BE2C (cell line): ENCODE measurements at regions not wholly inside any gene's neighbourhood (a gene's known extent, or its start where the extent isn't known, plus 50 kb on each side); places are given as distances from the start of the nearest gene placed in this dataset.

Experiments
- DNase-seq: peaks from one replicate; pipeline ENCODE4 v3.0.0-alpha.2; 2020
- H3K27me3 ChIP-seq: fragments of 250-450 bp; sonication (Bioruptor Pico); 2 replicates; pipeline ENCODE4 v1.5.1; 2020; ENCODE audit warnings: mild to moderate bottlenecking
- H3K36me3 ChIP-seq: fragments of 250-450 bp; sonication (Bioruptor Pico); 2 replicates; pipeline ENCODE4 v1.5.1; 2020; ENCODE audit warnings: mild to moderate bottlenecking
- H3K4me1 ChIP-seq: fragments of 250-450 bp; sonication (Bioruptor Pico); 2 replicates; pipeline ENCODE4 v1.5.1; 2020
- H3K4me3 ChIP-seq: 2 replicates; pipeline ENCODE4 v1.5.1; 2011; ENCODE audit warnings: low read depth, low read length
- H3K9me3 ChIP-seq: fragments of 250-450 bp; sonication (Bioruptor Pico); 2 replicates; pipeline ENCODE4 v1.5.1; 2020
- TF ChIP-seq, protein P1 (sequence below): IDR thresholded peaks from 2 replicates; pipeline ENCODE4 v1.5.1; 2012; ENCODE audit warnings: mild to moderate bottlenecking, low read depth, low read length

DNA sequence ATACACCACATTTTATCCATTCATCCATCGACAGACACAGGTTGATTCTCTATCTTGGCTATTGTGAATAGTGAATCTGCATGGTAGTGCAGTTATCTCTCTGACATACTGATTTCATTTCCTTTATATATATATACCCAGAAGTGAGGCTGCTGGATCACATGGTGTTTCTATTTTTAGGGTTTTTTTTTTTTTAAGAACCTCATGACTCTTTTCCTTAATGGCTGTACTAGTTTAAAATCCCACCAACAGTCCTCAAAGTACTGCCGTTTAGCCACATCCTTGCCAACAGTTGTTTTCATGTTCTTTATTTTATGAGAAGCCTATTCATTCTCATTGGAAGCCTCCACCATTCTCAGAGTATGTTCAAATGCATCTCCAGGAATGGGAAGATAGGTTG is 258.7 kb upstream of the SNX7 start:
- H3K9me3 ChIP-seq, result no peaks in the 10 kb centered on the region
- TF ChIP-seq, protein P1, sequence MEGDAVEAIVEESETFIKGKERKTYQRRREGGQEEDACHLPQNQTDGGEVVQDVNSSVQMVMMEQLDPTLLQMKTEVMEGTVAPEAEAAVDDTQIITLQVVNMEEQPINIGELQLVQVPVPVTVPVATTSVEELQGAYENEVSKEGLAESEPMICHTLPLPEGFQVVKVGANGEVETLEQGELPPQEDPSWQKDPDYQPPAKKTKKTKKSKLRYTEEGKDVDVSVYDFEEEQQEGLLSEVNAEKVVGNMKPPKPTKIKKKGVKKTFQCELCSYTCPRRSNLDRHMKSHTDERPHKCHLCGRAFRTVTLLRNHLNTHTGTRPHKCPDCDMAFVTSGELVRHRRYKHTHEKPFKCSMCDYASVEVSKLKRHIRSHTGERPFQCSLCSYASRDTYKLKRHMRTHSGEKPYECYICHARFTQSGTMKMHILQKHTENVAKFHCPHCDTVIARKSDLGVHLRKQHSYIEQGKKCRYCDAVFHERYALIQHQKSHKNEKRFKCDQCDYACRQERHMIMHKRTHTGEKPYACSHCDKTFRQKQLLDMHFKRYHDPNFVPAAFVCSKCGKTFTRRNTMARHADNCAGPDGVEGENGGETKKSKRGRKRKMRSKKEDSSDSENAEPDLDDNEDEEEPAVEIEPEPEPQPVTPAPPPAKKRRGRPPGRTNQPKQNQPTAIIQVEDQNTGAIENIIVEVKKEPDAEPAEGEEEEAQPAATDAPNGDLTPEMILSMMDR, result no peak
- peaks cover 31% of the 10 kb centered on the region for H3K4me1 ChIP-seq
- H3K4me3 ChIP-seq, result no peak overlapping the region
- DNase-seq, result no peak
- no peaks in the 10 kb centered on the region for H3K27me3 ChIP-seq
- no peaks in the 10 kb centered on the region for H3K36me3 ChIP-seq

DNA sequence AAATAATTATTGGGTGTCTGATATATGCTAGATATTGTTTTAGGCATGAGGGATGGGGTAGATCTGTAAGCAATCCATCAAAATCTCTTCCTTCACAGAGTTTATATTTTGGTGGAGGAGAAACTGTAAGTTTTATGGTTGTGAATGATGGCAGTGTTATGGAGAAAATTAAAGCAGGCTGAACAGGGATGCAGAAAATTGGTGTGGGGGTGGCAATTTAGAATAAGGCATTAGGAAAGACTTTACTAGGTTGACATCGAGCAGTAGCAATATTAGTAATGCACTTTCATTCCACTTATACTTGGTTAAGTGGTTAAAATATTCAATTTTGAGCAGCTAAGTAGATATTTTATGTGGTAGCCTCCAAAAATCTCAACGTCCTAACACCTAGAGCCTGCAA is 261.1 kb upstream of the SNX7 start:
- Histone ChIP-seq H3K9me3 (no peaks in the 10 kb centered on the region), H3K27me3 (no peaks in the 10 kb centered on the region), H3K4me3 (no peak overlapping the region), H3K4me1 (peaks cover 17% of the 10 kb centered on the region), H3K36me3 (no peaks in the 10 kb centered on the region)
- TF ChIP-seq, protein P1, result no peak
- no peak for DNase-seq

- TF ChIP-seq, protein P1, result no peak
- H3K9me3 ChIP-seq, result no peaks in the 10 kb centered on the region
- no peaks in the 10 kb centered on the region for H3K36me3 ChIP-seq
- DNase-seq, result no peak
- no peaks in the 10 kb centered on the region for H3K27me3 ChIP-seq
- no peak overlapping the region for H3K4me3 ChIP-seq
- H3K4me1 ChIP-seq, result peaks cover 7% of the 10 kb centered on the region
These were observed 262.3 kb upstream of the SNX7 start for GRCh38 chr1:98399218-98399617.

- no peaks in the 10 kb centered on the region for H3K36me3 ChIP-seq
- TF ChIP-seq, protein P1, result no peak
These were observed 262.9 kb upstream of the SNX7 start for GRCh38 chr1:98398649-98399048.

DNA sequence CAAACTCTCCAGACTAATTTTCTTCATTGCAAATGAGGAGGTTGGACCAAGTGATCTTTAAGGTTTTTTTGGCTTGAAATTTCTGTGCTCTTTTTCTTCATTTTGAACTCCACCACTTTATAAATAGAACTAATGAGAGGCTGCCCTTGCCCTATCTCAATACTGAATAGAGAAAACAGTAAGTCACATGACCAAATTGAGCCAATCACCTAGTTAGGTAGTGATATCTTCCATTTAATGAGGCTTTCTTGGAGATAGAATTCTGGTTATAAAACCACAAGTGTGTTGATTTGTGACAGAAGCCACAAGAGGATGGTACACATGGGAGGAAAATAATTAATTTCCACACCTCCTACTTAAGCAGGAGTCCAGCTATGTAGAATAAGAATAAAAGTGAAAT is 263.4 kb upstream of the SNX7 start:
- Histone ChIP-seq H3K4me1 (no peaks in the 10 kb centered on the region; the same call in 1 of the 2 replicates), H3K36me3 (no peaks in the 10 kb centered on the region)
- no peak for DNase-seq

More at GRCh38 chr1:98398649-98399048, 262.9 kb upstream of the SNX7 start:
- Histone ChIP-seq H3K27me3 (no peaks in the 10 kb centered on the region), H3K9me3 (no peaks in the 10 kb centered on the region), H3K4me3 (no peak overlapping the region), H3K4me1 (peaks cover 1% of the 10 kb centered on the region)
- no peak for DNase-seq

GRCh38 chr1:98393719-98394118 is 267.8 kb upstream of the SNX7 start:
- Histone ChIP-seq H3K36me3 (no peaks in the 10 kb centered on the region), H3K4me3 (no peak overlapping the region), H3K4me1 (no peaks in the 10 kb centered on the region; the same call in none of the 2 replicates), H3K9me3 (no peaks in the 10 kb centered on the region), H3K27me3 (no peaks in the 10 kb centered on the region)
- DNase-seq, result no peak
- TF ChIP-seq, protein P1, result no peak

More for the DNA sequence above, 263.4 kb upstream of the SNX7 start:
- Histone ChIP-seq H3K4me3 (no peak overlapping the region), H3K27me3 (no peaks in the 10 kb centered on the region), H3K9me3 (no peaks in the 10 kb centered on the region)
- TF ChIP-seq, protein P1, result no peak
